HTR-8/SVneo (cell line): ENCODE measurements at regions not wholly inside any gene's neighbourhood (a gene's known extent, or its start where the extent isn't known, plus 50 kb on each side); places are given as distances from the start of the nearest gene placed in this dataset.

ENCODE experiments used
- DNase-seq: peaks from one replicate; pipeline ENCODE4 v3.0.0; 2011; ENCODE audit warnings: low spot score, mixed read lengths; ENCODE audit not compliant: insufficient read length
- FAIRE-seq: peaks from 2 replicates; lab custom pipeline; 2011; peaks lifted over from hg19 to GRCh38; lab: Jason Lieb, UNC

- FAIRE-seq = peak; percentile 59
- DNase-seq = no peak
Observed at GRCh38 chr14:75369506-75369905, 58.3 kb upstream of the JDP2 start.

DNA sequence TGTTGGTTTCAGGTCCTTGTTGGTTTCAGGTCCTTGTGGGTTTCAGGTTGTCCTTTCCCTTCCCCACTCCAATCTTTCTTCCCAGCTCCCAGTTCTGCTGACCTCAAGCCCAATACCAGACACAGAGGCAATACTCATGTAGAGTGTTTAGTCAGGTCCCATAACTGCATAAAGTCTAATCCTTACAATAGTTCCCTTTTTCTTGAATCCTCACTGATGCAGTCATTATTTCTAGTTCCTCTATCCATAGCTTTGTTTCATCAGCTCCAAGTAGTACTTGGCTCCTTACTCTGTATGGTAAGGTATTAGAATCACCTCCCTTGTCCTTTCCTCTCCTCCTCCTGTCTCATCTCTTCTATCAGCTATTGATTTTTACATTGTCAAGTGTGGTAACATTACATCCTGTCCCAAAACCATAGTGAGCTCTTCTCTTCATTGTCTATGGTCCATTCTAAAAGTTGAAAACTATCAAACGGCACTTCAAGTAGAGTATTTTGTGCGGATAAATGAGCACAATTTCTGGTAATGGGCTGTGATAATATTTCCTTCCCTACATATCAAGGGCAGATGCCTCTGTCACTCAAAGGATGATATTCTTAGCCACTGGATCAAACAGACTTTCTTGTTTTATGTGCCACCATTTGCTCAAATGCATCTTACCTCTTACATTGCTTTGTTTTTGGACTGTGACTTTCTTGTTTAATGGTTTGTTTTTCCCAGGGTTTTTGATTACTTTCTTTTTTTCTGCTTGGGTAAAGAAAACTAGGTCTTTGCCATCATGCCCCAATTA lies 57.2 kb upstream of the JDP2 start:
- FAIRE-seq (peak; percentile 52), DNase-seq (no peak)

DNA sequence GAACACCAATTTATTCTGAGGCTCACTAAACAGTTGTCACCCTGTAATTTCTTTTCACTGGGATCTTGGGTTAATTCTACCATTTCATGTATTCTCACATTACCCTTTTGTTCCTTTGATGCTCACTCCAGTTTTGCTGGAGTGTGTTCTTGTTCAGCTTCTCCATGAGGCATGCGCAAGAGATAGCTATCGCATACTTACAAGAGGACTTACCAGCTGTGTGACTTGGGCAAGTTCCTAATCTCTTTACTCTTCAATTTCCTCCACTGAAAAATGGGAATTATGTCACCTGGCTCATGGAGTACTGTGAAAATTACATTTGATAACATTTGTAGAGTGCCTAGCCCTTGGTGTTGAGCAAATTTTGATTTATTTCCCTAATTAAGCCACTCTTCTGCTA lies 56.5 kb upstream of the JDP2 start:
- DNase-seq (no peak), FAIRE-seq (no peak)

DNA sequence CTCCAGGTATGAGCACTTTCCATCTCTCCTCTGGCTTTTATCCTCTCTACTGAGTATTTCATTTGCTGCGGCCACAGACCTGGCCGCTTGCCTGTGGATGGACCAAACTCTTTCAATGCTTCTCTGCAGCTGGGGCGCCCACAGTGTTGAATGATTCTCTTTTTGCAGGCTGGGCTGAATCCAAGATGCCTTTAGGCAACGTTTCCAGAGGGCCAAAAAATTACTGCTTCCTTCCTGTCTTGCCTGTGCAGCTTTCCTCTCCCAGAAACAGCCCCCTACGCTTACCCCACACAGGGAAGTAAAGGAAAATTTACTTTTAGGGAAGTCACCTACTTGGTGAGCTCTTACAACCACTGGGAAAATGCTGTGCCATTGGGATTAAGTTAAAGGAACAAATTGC lies 55.6 kb upstream of the JDP2 start:
- DNase-seq (no peak), FAIRE-seq (no peak)

- DNase-seq = no peak
- FAIRE-seq = no peak
Observed at GRCh38 chr14:75373133-75373532, 54.7 kb upstream of the JDP2 start.

DNA sequence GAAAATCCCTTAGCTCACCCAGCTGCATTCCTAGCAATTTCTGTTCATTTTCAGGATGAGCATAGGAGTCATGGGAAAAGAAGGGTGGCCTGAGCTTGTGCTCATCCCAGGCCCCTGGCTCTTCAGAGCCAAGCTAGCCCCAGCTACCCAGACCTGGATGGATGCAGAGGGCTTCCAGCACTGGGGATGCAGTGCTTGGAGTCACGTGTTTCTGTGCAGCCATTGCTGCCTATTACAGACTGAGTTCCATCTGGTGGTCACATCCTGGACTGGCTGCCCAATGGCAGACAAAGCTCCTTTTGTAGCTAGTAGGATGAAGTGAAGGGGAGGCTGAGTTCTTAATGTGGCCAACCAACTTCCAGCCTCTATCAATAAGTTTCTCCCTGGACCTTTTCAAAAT lies 54.2 kb upstream of the JDP2 start:
- DNase-seq (no peak), FAIRE-seq (no peak)

GRCh38 chr14:75374911-75375310 lies 52.9 kb upstream of the JDP2 start:
- DNase-seq = no peak

DNA sequence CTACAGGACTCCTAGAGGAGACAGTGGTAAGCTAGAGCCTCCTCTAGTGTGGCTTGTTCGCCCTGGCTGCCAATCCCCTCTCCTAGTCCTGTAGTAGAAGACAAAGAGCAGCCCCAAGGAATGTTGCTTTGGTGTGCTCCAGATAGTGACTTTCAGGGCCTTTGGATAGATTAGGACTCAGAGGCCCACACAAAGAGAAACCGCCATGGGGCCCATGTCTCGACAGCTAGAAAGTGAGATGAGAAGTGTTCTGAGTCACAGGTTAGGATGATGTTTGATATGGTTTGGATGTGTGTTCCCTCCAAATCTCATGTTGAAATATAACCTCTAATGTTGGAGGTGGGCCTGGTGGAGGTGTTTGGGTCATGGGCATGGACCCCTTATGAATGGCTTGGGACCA lies 51.8 kb upstream of the JDP2 start:
- FAIRE-seq (no peak), DNase-seq (no peak)

More at GRCh38 chr14:75374911-75375310, 52.9 kb upstream of the JDP2 start:
- FAIRE-seq = no peak
